ENCODE measurements at regions not wholly inside any gene's neighbourhood (a gene's known extent, or its start where the extent isn't known, plus 50 kb on each side); places are given as distances from the start of the nearest gene placed in this dataset.

DNA sequence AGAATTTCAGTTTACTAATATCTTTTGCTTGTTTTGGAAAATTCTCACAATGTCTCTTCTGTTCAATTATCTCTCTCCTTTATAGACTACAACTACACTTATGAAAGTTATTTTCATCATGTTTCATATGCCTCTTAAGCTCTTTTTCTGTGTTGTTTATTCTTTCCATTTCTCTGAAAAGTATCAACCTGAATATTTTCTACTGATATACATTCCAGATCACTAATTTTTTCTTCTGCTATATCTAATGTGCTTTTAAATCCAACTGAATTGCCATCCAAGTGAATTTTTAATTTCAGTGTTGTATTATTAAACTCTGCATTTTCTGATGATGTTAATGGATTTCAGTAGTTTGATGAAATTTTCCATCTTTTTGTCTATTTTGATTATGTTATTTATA is 301.3 kb downstream of the HRH4 start:
- 0 out of 2 replicates have a peak, but pooled peaks cover 3% of the 10 kb centered on the region for H3K9me2 ChIP-seq (ENCODE audit: insufficient read depth, low read length)
- no peak overlapping the region for H3K4me2 ChIP-seq (ENCODE audit: low read length)
- no peaks in the 10 kb centered on the region for H3K9me3 ChIP-seq (ENCODE audit: low read length)
- CTCF ChIA-PET (ENCODE audit: unreplicated experiment): no interaction called here
- POLR2A ChIA-PET: no interaction called here
- H2AFZ ChIP-seq (ENCODE audit: low read length): no peak overlapping the region
- H4K20me1 ChIP-seq (ENCODE audit: insufficient read depth, low read length): no peaks in the 10 kb centered on the region
- H3K79me2 ChIP-seq (ENCODE audit: insufficient read depth, low read depth, low read length): no peaks in the 10 kb centered on the region
- no peaks in the 10 kb centered on the region for H3K4me1 ChIP-seq (ENCODE audit: insufficient read depth, low read length, poor library complexity, severe bottlenecking)
- no TSS peak for BruUV-seq (replicated peaks)
- TF ChIP-seq EZH2phosphoT487 (IDR thresholded peaks at IDR 0.05; ENCODE audit: borderline replicate concordance, low read depth, low read length): no peak
- no peak for TF ChIP-seq CTCF (conservative IDR thresholded peaks at IDR 0.05; ENCODE audit: low read length)
- intact Hi-C loops (cut with micrococcal nuclease; ENCODE audit: unreplicated experiment): no loop called here
- no peaks in the 10 kb centered on the region for H3K36me3 ChIP-seq (ENCODE audit: insufficient read depth, low read length)
- no peak for DNase-seq (ENCODE audit: low spot score)
- H3K4me3 ChIP-seq (ENCODE audit: low read depth, low read length, poor library complexity, severe bottlenecking): no peak overlapping the region
- H3K27ac ChIP-seq (ENCODE audit: low read depth, low read length, poor library complexity, severe bottlenecking): no peak overlapping the region

- 0 out of 2 replicates have a peak, but pooled peaks cover 3% of the 10 kb centered on the region for H3K9me2 ChIP-seq (ENCODE audit: insufficient read depth, low read length)
- no peak for DNase-seq (ENCODE audit: low spot score)
- no peaks in the 10 kb centered on the region for H4K20me1 ChIP-seq (ENCODE audit: insufficient read depth, low read length)
- H3K9me3 ChIP-seq (ENCODE audit: low read length): no peaks in the 10 kb centered on the region
- TF ChIP-seq CTCF (conservative IDR thresholded peaks at IDR 0.05; ENCODE audit: low read length): no peak
- TF ChIP-seq EZH2phosphoT487 (IDR thresholded peaks at IDR 0.05; ENCODE audit: borderline replicate concordance, low read depth, low read length): no peak
- no peaks in the 10 kb centered on the region for H3K79me2 ChIP-seq (ENCODE audit: insufficient read depth, low read depth, low read length)
- H3K27ac ChIP-seq (ENCODE audit: low read depth, low read length, poor library complexity, severe bottlenecking): no peak overlapping the region
- H3K4me2 ChIP-seq (ENCODE audit: low read length): no peak overlapping the region
- intact Hi-C loops (cut with micrococcal nuclease; ENCODE audit: unreplicated experiment): no loop called here
- POLR2A ChIA-PET: no interaction called here
- H3K4me3 ChIP-seq (ENCODE audit: low read depth, low read length, poor library complexity, severe bottlenecking): no peak overlapping the region
- H2AFZ ChIP-seq (ENCODE audit: low read length): no peak overlapping the region
- H3K4me1 ChIP-seq (ENCODE audit: insufficient read depth, low read length, poor library complexity, severe bottlenecking): no peaks in the 10 kb centered on the region
- CTCF ChIA-PET (ENCODE audit: unreplicated experiment): no interaction called here
- no TSS peak for BruUV-seq (replicated peaks)
- H3K36me3 ChIP-seq (ENCODE audit: insufficient read depth, low read length): no peaks in the 10 kb centered on the region
Measured at GRCh38 chr18:24762511-24762910, 302.1 kb downstream of the HRH4 start.

GRCh38 chr18:24763765-24764513 is 303.5 kb downstream of the HRH4 start:
- Histone ChIP-seq H3K9me2 (ENCODE audit: insufficient read depth, low read length) (0 out of 2 replicates have a peak, but pooled peaks cover 3% of the 10 kb centered on the region), H2AFZ (ENCODE audit: low read length) (no peak overlapping the region), H3K27ac (ENCODE audit: low read depth, low read length, poor library complexity, severe bottlenecking) (no peak overlapping the region), H3K4me1 (ENCODE audit: insufficient read depth, low read length, poor library complexity, severe bottlenecking) (no peaks in the 10 kb centered on the region), H3K9me3 (ENCODE audit: low read length) (no peaks in the 10 kb centered on the region), H3K36me3 (ENCODE audit: insufficient read depth, low read length) (no peaks in the 10 kb centered on the region), H3K79me2 (ENCODE audit: insufficient read depth, low read depth, low read length) (no peaks in the 10 kb centered on the region), H3K4me3 (ENCODE audit: low read depth, low read length, poor library complexity, severe bottlenecking) (no peak overlapping the region), H3K4me2 (ENCODE audit: low read length) (no peak overlapping the region), H4K20me1 (ENCODE audit: insufficient read depth, low read length) (no peaks in the 10 kb centered on the region)
- DNase-seq (ENCODE audit: low spot score): no peak
- intact Hi-C loops (cut with micrococcal nuclease; ENCODE audit: unreplicated experiment): no loop called here
- ChIA-PET CTCF (ENCODE audit: unreplicated experiment) (no interaction called here), POLR2A (no interaction called here)
- TF ChIP-seq CTCF (conservative IDR thresholded peaks at IDR 0.05; ENCODE audit: low read length): no peak
- TF ChIP-seq EZH2phosphoT487 (IDR thresholded peaks at IDR 0.05; ENCODE audit: borderline replicate concordance, low read depth, low read length): no peak
- no TSS peak for BruUV-seq (replicated peaks)

All from OCI-LY7 (cell line).